Osteoblast (primary cell): ENCODE measurements at regions not wholly inside any gene's neighbourhood (a gene's known extent, or its start where the extent isn't known, plus 50 kb on each side); places are given as distances from the start of the nearest gene placed in this dataset.
"Not testable (repeated sequence)": the region's sequence is repeated elsewhere in the genome, so short reads cannot be mapped to it uniquely, and the experiment has no call there.

Experiments used
- DNase-seq: peaks from one replicate; pipeline ENCODE4 v3.0.0; 2011; ENCODE audit warnings: low spot score, mixed read lengths; ENCODE audit not compliant: insufficient read length; ENCODE audit errors: missing footprints
- H2AFZ ChIP-seq: 2 replicates; pipeline ENCODE4 v1.6.0; 2011; ENCODE audit warnings: mild to moderate bottlenecking, low read length
- H3K27ac ChIP-seq: 2 replicates; pipeline ENCODE4 v1.5.1; 2011; ENCODE audit warnings: mild to moderate bottlenecking, low read depth, low read length, moderate library complexity
- H3K27me3 ChIP-seq: 2 replicates; pipeline ENCODE4 v1.6.0; 2012; ENCODE audit warnings: mild to moderate bottlenecking, control low read depth, inconsistent platforms, low read length, moderate library complexity; ENCODE audit not compliant: insufficient read depth
- H3K36me3 ChIP-seq: 2 replicates; pipeline ENCODE4 v1.5.1; 2011; ENCODE audit warnings: mild to moderate bottlenecking, low read length, control low read depth, moderate library complexity; ENCODE audit not compliant: insufficient read depth
- H3K4me1 ChIP-seq: 2 replicates; pipeline ENCODE4 v1.5.1; 2011; ENCODE audit warnings: mild to moderate bottlenecking, low read length, control low read depth, moderate library complexity; ENCODE audit not compliant: insufficient read depth
- H3K4me2 ChIP-seq: 2 replicates; pipeline ENCODE4 v1.6.0; 2011; ENCODE audit warnings: mild to moderate bottlenecking, low read length; ENCODE audit not compliant: insufficient read depth
- H3K4me3 ChIP-seq: fragments of 200-600 bp; sonication (generic); 3 replicates; pipeline ENCODE4 v1.5.1; 2012; ENCODE audit warnings: mild to moderate bottlenecking, low read length, inconsistent platforms; ENCODE audit not compliant: insufficient read depth
- H3K79me2 ChIP-seq: 2 replicates; pipeline ENCODE4 v1.6.0; 2012; ENCODE audit warnings: mild to moderate bottlenecking, low read length, control low read depth, inconsistent platforms; ENCODE audit not compliant: insufficient read depth
- H3K9me3 ChIP-seq: 2 replicates; pipeline ENCODE4 v1.5.1; 2011; ENCODE audit warnings: low read depth, low read length, control low read depth
- H4K20me1 ChIP-seq: 2 replicates; pipeline ENCODE4 v1.6.0; 2012; ENCODE audit warnings: mild to moderate bottlenecking, low read length, control low read depth; ENCODE audit not compliant: insufficient read depth
- CTCF ChIP-seq: IDR thresholded peaks from 2 replicates; pipeline ENCODE4 v1.5.1; 2011; ENCODE audit warnings: mild to moderate bottlenecking, low read depth, low read length, moderate library complexity; ENCODE audit errors: extremely low read depth

- no peak overlapping the region for H3K4me2 ChIP-seq
- no peak overlapping the region for H3K4me3 ChIP-seq
- no peaks in the 10 kb centered on the region for H3K79me2 ChIP-seq
- H3K4me1 ChIP-seq, result no peaks in the 10 kb centered on the region
- no peaks in the 10 kb centered on the region for H3K36me3 ChIP-seq
- TF ChIP-seq CTCF, result no peak
- no peak overlapping the region for H2AFZ ChIP-seq
- H3K27me3 ChIP-seq, result no peaks in the 10 kb centered on the region
- H3K27ac ChIP-seq, result no peak overlapping the region
- H4K20me1 ChIP-seq, result no peaks in the 10 kb centered on the region
- DNase-seq, result no peak
- no peaks in the 10 kb centered on the region for H3K9me3 ChIP-seq
Measured at GRCh38 chr12:63348556-63348955, 197.6 kb upstream of the AVPR1A start.

DNA sequence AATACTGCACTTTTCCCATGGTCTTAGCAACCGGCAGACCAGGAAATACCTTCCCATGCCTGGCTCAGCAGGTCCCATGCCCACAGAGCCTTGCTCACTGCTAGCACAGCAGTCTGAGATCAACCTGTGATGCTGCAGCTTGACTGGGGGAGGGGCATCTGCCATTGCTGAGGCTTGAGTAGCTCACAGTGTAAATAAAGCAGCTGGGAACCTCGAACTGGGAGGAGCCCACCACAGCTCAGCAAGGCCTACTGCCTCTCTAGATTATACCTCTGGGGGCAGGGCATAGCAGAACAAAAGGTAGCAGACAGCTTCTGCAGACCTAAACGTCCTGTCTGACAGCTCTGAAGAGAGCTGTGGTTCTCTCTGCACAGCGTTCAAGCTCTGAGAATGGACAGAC, 186.2 kb upstream of the AVPR1A start:
- H3K79me2 ChIP-seq, H3K4me3 ChIP-seq, H3K4me1 ChIP-seq, H3K27me3 ChIP-seq, H3K27ac ChIP-seq, H3K4me2 ChIP-seq, H3K9me3 ChIP-seq, H2AFZ ChIP-seq, H3K36me3 ChIP-seq, DNase-seq, H4K20me1 ChIP-seq: not testable (repeated sequence)

- Histone ChIP-seq H3K4me2 (no peak overlapping the region), H3K27me3 (no peaks in the 10 kb centered on the region), H3K4me3 (no peak overlapping the region), H3K4me1 (no peaks in the 10 kb centered on the region), H3K36me3 (no peaks in the 10 kb centered on the region), H2AFZ (no peak overlapping the region), H3K79me2 (no peaks in the 10 kb centered on the region), H3K27ac (no peak overlapping the region), H3K9me3 (no peaks in the 10 kb centered on the region), H4K20me1 (no peaks in the 10 kb centered on the region)
- TF ChIP-seq CTCF, result no peak
- DNase-seq, result no peak
Measured at GRCh38 chr12:63326260-63326659, 175.3 kb upstream of the AVPR1A start.

GRCh38 chr12:63325757-63326156, 174.8 kb upstream of the AVPR1A start:
- Histone ChIP-seq H3K79me2 (no peaks in the 10 kb centered on the region), H3K27ac (no peak overlapping the region), H3K4me2 (no peak overlapping the region), H4K20me1 (no peaks in the 10 kb centered on the region), H3K36me3 (no peaks in the 10 kb centered on the region), H3K4me3 (no peak overlapping the region), H2AFZ (no peak overlapping the region), H3K9me3 (no peaks in the 10 kb centered on the region), H3K27me3 (no peaks in the 10 kb centered on the region), H3K4me1 (no peaks in the 10 kb centered on the region)
- no peak for TF ChIP-seq CTCF
- no peak for DNase-seq

GRCh38 chr12:63323942-63324341, 172.9 kb upstream of the AVPR1A start:
- DNase-seq, result no peak
- H2AFZ ChIP-seq, result no peak overlapping the region
- no peaks in the 10 kb centered on the region for H4K20me1 ChIP-seq
- no peaks in the 10 kb centered on the region for H3K27me3 ChIP-seq
- no peaks in the 10 kb centered on the region for H3K79me2 ChIP-seq
- TF ChIP-seq CTCF, result no peak
- H3K4me3 ChIP-seq, result no peak overlapping the region
- no peak overlapping the region for H3K4me2 ChIP-seq
- no peaks in the 10 kb centered on the region for H3K36me3 ChIP-seq
- H3K4me1 ChIP-seq, result no peaks in the 10 kb centered on the region
- H3K27ac ChIP-seq, result no peak overlapping the region
- H3K9me3 ChIP-seq, result no peaks in the 10 kb centered on the region
